WTC11 (cell line): ENCODE measurements at regions not wholly inside any gene's neighbourhood (a gene's known extent, or its start where the extent isn't known, plus 50 kb on each side); places are given as distances from the start of the nearest gene placed in this dataset.

Experiments used
- ATAC-seq: fragments of 200-7000 bp; cut with Tn5 transposase; 2 replicates; pipeline ENCODE4 v1.10.0; 2021; ENCODE audit warnings: mild to moderate bottlenecking, moderate library complexity
- CTCF ChIA-PET: fragments of 300-600 bp; sonication (Branson Sonifier 250); formaldehyde crosslinking; loops from one replicate; lab custom pipeline; 2021; ENCODE audit warnings: antibody characterized with exemption; lab: Charles Lee
- POLR2A ChIA-PET: fragments of 350-600 bp; sonication (Branson Sonifier 250); formaldehyde crosslinking; loops from one replicate; lab custom pipeline; 2021; ENCODE audit warnings: antibody characterized with exemption; lab: Charles Lee
- DNase-seq: peaks from one replicate; pipeline ENCODE4 v3.0.0; 2021; ENCODE audit warnings: low spot score
- H3K27ac Mint-ChIP-seq: 2 replicates; pipeline ENCODE4 v1.8.0; 2021; ENCODE audit warnings: mixed read lengths
- H3K27me3 Mint-ChIP-seq: 2 replicates; pipeline ENCODE4 v1.8.0; 2021; ENCODE audit warnings: low read depth, mild to moderate bottlenecking, moderate library complexity, mixed read lengths
- H3K36me3 Mint-ChIP-seq: 2 replicates; pipeline ENCODE4 v1.8.0; 2021; ENCODE audit warnings: mixed read lengths
- H3K4me1 Mint-ChIP-seq: 2 replicates; pipeline ENCODE4 v1.8.0; 2022; ENCODE audit warnings: mixed read lengths
- H3K4me3 Mint-ChIP-seq: 2 replicates; pipeline ENCODE4 v1.8.0; 2021; ENCODE audit warnings: mild to moderate bottlenecking, moderate library complexity, mixed read lengths
- H3K9me3 Mint-ChIP-seq: 2 replicates; pipeline ENCODE4 v1.8.0; 2021; ENCODE audit warnings: mixed read lengths
- EMX1 ChIP-seq: fragments of 250-450 bp; sonication (Bioruptor Pico); IDR thresholded peaks from 2 replicates; pipeline ENCODE4 v1.8.0; 2021; ENCODE audit warnings: mild to moderate bottlenecking
- GRHL2 ChIP-seq: fragments of 250-450 bp; sonication (Bioruptor Pico); IDR thresholded peaks from 2 replicates; pipeline ENCODE4 v1.8.0; 2022; ENCODE audit warnings: mild to moderate bottlenecking, moderate library complexity; ENCODE audit not compliant: insufficient replicate concordance, severe bottlenecking
- JAZF1 ChIP-seq: fragments of 250-450 bp; sonication (Bioruptor Pico); IDR thresholded peaks from 2 replicates; pipeline ENCODE4 v1.9.0; 2021; ENCODE audit warnings: moderate library complexity, mild to moderate bottlenecking, inconsistent platforms
- MYBL2 ChIP-seq: sonication (generic); formaldehyde crosslinking; IDR thresholded peaks from 2 replicates; pipeline ENCODE4 v1.8.1; 2023; ENCODE audit warnings: mild to moderate bottlenecking, moderate library complexity, missing genetic modification reagents
- TF ChIP-seq, protein P1 (sequence below): sonication (generic); formaldehyde crosslinking; IDR thresholded peaks from 2 replicates; pipeline ENCODE4 v1.8.0; 2022; ENCODE audit warnings: mild to moderate bottlenecking, missing genetic modification reagents
- TF ChIP-seq, protein P2 (sequence below): sonication (generic); formaldehyde crosslinking; IDR thresholded peaks from 2 replicates; pipeline ENCODE4 v1.8.1; 2022; ENCODE audit warnings: mild to moderate bottlenecking, missing genetic modification reagents, moderate library complexity, borderline replicate concordance
- TF ChIP-seq, protein P3 (sequence below): sonication (generic); formaldehyde crosslinking; conservative IDR thresholded peaks from 2 replicates; pipeline ENCODE4 v1.8.1; 2023; ENCODE audit warnings: mild to moderate bottlenecking, low read depth, missing genetic modification reagents, moderate library complexity
- TF ChIP-seq, protein P4 (sequence below): sonication (generic); formaldehyde crosslinking; IDR thresholded peaks from 2 replicates; pipeline ENCODE4 v1.8.1; 2023; ENCODE audit warnings: mild to moderate bottlenecking, missing genetic modification reagents
- TF ChIP-seq, protein P5 (sequence below): sonication (generic); formaldehyde crosslinking; IDR thresholded peaks from 2 replicates; pipeline ENCODE4 v1.8.1; 2023; ENCODE audit warnings: mild to moderate bottlenecking, missing genetic modification reagents
- TF ChIP-seq, protein P6 (sequence below): sonication (generic); formaldehyde crosslinking; IDR thresholded peaks from 2 replicates; pipeline ENCODE4 v1.8.1; 2022; ENCODE audit warnings: missing genetic modification reagents, borderline replicate concordance
- TF ChIP-seq, protein P7 (sequence below): fragments of 250-450 bp; sonication (Bioruptor Pico); IDR thresholded peaks from 2 replicates; pipeline ENCODE4 v2.1.2; 2022; ENCODE audit warnings: mild to moderate bottlenecking, moderate library complexity
- TF ChIP-seq, protein P8 (sequence below): fragments of 250-450 bp; sonication (Bioruptor Pico); IDR thresholded peaks from 2 replicates; pipeline ENCODE4 v1.9.0; 2021; ENCODE audit warnings: mild to moderate bottlenecking, borderline replicate concordance

DNA sequence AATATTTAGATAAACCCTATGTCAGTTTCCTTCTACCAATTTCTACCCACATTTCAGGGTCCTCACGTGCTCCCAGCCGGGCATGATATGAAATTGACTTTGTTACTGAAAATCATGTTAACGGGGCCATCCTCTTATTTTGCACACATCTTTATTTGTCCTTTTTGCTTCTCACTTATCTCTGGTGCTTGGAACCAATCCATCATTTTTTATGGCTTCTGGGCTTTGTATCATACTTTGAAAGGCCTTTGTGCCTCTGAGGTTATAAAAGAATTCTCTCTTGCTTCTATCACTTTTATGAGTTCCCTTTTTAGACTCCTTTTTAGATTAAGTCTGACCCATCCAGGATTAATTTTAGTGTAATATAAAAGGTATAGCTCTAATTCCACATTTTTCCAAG is 81.7 kb upstream of the PRNP start (continued):
- TF ChIP-seq, protein P1, sequence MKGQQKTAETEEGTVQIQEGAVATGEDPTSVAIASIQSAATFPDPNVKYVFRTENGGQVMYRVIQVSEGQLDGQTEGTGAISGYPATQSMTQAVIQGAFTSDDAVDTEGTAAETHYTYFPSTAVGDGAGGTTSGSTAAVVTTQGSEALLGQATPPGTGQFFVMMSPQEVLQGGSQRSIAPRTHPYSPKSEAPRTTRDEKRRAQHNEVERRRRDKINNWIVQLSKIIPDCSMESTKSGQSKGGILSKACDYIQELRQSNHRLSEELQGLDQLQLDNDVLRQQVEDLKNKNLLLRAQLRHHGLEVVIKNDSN (CRISPR knock-in tag) = no peak
- TF ChIP-seq, protein P2, sequence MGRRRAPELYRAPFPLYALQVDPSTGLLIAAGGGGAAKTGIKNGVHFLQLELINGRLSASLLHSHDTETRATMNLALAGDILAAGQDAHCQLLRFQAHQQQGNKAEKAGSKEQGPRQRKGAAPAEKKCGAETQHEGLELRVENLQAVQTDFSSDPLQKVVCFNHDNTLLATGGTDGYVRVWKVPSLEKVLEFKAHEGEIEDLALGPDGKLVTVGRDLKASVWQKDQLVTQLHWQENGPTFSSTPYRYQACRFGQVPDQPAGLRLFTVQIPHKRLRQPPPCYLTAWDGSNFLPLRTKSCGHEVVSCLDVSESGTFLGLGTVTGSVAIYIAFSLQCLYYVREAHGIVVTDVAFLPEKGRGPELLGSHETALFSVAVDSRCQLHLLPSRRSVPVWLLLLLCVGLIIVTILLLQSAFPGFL (CRISPR knock-in tag) = no peak
- TF ChIP-seq MYBL2 (CRISPR knock-in tag) = no peak
- TF ChIP-seq, protein P3, sequence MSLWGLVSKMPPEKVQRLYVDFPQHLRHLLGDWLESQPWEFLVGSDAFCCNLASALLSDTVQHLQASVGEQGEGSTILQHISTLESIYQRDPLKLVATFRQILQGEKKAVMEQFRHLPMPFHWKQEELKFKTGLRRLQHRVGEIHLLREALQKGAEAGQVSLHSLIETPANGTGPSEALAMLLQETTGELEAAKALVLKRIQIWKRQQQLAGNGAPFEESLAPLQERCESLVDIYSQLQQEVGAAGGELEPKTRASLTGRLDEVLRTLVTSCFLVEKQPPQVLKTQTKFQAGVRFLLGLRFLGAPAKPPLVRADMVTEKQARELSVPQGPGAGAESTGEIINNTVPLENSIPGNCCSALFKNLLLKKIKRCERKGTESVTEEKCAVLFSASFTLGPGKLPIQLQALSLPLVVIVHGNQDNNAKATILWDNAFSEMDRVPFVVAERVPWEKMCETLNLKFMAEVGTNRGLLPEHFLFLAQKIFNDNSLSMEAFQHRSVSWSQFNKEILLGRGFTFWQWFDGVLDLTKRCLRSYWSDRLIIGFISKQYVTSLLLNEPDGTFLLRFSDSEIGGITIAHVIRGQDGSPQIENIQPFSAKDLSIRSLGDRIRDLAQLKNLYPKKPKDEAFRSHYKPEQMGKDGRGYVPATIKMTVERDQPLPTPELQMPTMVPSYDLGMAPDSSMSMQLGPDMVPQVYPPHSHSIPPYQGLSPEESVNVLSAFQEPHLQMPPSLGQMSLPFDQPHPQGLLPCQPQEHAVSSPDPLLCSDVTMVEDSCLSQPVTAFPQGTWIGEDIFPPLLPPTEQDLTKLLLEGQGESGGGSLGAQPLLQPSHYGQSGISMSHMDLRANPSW (CRISPR knock-in tag) = no peak

DNA sequence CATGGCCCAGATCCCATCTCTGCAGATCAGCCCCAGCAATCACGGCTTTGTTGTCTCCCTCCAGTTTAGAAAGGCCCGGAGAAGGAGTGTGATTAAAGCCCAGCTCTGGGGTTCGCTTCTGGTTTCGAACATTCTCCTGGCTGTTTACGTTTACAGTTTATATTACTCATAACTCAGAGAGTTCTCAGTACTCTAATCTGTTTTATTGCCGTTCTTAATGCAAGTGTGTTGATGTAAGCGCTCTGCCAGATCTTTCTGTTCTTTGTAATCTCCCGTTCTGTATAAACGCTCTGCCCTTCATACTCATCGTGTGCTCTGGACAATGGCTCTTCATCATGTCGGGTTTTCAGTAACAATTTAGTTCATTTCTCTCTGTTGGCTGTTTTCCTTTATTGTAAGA is 82.5 kb upstream of the PRNP start:
- Mint-ChIP-seq H3K27ac (no peak overlapping the region), H3K27me3 (no peaks in the 10 kb centered on the region), H3K9me3 (no peaks in the 10 kb centered on the region), H3K4me1 (no peaks in the 10 kb centered on the region; the same call in 1 of the 2 replicates), H3K36me3 (no peaks in the 10 kb centered on the region), H3K4me3 (no peak overlapping the region)
- DNase-seq = no peak
- ChIA-PET POLR2A (no interaction called here), CTCF (interaction anchor here (1.5 kb wide), 1 partner anchor 137 kb away, joined by 3 read pairs; no protein-coding TSS in a partner anchor)
- ATAC-seq = no peak
- TF ChIP-seq JAZF1 (no peak), EMX1 (CRISPR knock-in tag) (no peak), GRHL2 (CRISPR knock-in tag) (no peak)
- TF ChIP-seq, protein P4, sequence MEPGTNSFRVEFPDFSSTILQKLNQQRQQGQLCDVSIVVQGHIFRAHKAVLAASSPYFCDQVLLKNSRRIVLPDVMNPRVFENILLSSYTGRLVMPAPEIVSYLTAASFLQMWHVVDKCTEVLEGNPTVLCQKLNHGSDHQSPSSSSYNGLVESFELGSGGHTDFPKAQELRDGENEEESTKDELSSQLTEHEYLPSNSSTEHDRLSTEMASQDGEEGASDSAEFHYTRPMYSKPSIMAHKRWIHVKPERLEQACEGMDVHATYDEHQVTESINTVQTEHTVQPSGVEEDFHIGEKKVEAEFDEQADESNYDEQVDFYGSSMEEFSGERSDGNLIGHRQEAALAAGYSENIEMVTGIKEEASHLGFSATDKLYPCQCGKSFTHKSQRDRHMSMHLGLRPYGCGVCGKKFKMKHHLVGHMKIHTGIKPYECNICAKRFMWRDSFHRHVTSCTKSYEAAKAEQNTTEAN = no peak
- TF ChIP-seq, protein P5, sequence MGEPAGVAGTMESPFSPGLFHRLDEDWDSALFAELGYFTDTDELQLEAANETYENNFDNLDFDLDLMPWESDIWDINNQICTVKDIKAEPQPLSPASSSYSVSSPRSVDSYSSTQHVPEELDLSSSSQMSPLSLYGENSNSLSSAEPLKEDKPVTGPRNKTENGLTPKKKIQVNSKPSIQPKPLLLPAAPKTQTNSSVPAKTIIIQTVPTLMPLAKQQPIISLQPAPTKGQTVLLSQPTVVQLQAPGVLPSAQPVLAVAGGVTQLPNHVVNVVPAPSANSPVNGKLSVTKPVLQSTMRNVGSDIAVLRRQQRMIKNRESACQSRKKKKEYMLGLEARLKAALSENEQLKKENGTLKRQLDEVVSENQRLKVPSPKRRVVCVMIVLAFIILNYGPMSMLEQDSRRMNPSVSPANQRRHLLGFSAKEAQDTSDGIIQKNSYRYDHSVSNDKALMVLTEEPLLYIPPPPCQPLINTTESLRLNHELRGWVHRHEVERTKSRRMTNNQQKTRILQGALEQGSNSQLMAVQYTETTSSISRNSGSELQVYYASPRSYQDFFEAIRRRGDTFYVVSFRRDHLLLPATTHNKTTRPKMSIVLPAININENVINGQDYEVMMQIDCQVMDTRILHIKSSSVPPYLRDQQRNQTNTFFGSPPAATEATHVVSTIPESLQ (CRISPR knock-in tag) = no peak

DNA sequence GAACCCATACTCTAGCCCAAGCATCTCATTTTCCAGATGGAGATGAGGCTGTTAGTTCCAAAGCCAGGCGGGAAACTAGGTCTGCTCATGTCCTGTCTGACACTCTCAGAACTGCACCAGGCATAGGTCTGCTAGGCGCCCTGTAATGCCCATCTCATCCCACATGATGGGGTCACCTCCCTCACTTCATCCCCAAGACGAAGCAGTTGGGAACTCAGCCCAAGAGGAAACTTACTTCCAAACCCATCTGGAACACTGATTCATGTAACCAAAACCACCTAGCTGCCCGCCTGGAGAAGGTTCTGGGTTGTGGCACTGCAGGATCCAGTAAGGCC is 84.0 kb upstream of the PRNP start:
- Mint-ChIP-seq H3K4me3 (no peak overlapping the region), H3K27me3 (no peaks in the 10 kb centered on the region), H3K9me3 (peaks cover 2% of the 10 kb centered on the region), H3K4me1 (no peaks in the 10 kb centered on the region; the same call in 1 of the 2 replicates), H3K27ac (no peak overlapping the region), H3K36me3 (no peaks in the 10 kb centered on the region)
- ATAC-seq = peak; percentile 22; the same call in 1 of the 2 replicates
- POLR2A ChIA-PET = no interaction called here
- DNase-seq = no peak
- CTCF ChIA-PET = interaction anchor here (0.7 to 1.5 kb wide), 3 partner anchors 138 to 375 kb away, joined by 3 read pairs; no protein-coding TSS in a partner anchor
- TF ChIP-seq, protein P6, sequence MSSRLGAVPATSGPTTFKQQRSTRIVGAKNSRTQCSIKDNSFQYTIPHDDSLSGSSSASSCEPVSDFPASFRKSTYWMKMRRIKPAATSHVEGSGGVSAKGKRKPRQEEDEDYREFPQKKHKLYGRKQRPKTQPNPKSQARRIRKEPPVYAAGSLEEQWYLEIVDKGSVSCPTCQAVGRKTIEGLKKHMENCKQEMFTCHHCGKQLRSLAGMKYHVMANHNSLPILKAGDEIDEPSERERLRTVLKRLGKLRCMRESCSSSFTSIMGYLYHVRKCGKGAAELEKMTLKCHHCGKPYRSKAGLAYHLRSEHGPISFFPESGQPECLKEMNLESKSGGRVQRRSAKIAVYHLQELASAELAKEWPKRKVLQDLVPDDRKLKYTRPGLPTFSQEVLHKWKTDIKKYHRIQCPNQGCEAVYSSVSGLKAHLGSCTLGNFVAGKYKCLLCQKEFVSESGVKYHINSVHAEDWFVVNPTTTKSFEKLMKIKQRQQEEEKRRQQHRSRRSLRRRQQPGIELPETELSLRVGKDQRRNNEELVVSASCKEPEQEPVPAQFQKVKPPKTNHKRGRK (CRISPR knock-in tag) = no peak
- TF ChIP-seq, protein P7, sequence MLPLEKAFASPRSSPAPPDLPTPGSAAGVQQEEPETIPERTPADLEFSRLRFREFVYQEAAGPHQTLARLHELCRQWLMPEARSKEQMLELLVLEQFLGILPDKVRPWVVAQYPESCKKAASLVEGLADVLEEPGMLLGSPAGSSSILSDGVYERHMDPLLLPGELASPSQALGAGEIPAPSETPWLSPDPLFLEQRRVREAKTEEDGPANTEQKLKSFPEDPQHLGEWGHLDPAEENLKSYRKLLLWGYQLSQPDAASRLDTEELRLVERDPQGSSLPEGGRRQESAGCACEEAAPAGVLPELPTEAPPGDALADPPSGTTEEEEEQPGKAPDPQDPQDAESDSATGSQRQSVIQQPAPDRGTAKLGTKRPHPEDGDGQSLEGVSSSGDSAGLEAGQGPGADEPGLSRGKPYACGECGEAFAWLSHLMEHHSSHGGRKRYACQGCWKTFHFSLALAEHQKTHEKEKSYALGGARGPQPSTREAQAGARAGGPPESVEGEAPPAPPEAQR = no peak
- TF ChIP-seq, protein P3 (CRISPR knock-in tag) = no peak
- TF ChIP-seq, protein P8, sequence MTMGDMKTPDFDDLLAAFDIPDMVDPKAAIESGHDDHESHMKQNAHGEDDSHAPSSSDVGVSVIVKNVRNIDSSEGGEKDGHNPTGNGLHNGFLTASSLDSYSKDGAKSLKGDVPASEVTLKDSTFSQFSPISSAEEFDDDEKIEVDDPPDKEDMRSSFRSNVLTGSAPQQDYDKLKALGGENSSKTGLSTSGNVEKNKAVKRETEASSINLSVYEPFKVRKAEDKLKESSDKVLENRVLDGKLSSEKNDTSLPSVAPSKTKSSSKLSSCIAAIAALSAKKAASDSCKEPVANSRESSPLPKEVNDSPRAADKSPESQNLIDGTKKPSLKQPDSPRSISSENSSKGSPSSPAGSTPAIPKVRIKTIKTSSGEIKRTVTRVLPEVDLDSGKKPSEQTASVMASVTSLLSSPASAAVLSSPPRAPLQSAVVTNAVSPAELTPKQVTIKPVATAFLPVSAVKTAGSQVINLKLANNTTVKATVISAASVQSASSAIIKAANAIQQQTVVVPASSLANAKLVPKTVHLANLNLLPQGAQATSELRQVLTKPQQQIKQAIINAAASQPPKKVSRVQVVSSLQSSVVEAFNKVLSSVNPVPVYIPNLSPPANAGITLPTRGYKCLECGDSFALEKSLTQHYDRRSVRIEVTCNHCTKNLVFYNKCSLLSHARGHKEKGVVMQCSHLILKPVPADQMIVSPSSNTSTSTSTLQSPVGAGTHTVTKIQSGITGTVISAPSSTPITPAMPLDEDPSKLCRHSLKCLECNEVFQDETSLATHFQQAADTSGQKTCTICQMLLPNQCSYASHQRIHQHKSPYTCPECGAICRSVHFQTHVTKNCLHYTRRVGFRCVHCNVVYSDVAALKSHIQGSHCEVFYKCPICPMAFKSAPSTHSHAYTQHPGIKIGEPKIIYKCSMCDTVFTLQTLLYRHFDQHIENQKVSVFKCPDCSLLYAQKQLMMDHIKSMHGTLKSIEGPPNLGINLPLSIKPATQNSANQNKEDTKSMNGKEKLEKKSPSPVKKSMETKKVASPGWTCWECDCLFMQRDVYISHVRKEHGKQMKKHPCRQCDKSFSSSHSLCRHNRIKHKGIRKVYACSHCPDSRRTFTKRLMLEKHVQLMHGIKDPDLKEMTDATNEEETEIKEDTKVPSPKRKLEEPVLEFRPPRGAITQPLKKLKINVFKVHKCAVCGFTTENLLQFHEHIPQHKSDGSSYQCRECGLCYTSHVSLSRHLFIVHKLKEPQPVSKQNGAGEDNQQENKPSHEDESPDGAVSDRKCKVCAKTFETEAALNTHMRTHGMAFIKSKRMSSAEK (CRISPR knock-in tag) = no peak
